H9 (cell line): ENCODE measurements at regions not wholly inside any gene's neighbourhood (a gene's known extent, or its start where the extent isn't known, plus 50 kb on each side); places are given as distances from the start of the nearest gene placed in this dataset.

Experiments
- DNase-seq: peaks from one replicate; pipeline ENCODE4 v3.0.0-alpha.2; 2017
- H2AFZ ChIP-seq: one replicate; pipeline ENCODE4 v1.6.1; 2013; ENCODE audit warnings: mild to moderate bottlenecking, low read length, control low read depth, moderate library complexity
- H2AK5ac ChIP-seq: 2 replicates; pipeline ENCODE4 v1.6.1; 2013; ENCODE audit warnings: low read length, control low read depth, mixed read lengths; ENCODE audit not compliant: insufficient read length
- H2BK120ac ChIP-seq: one replicate; pipeline ENCODE4 v1.6.1; 2013; ENCODE audit warnings: low read depth, mild to moderate bottlenecking, low read length, control low read depth, inconsistent platforms; ENCODE audit not compliant: poor library complexity, severe bottlenecking
- H2BK12ac ChIP-seq: 2 replicates; pipeline ENCODE4 v1.6.1; 2013; ENCODE audit warnings: low read length, control low read depth, mixed read lengths, low read depth; ENCODE audit not compliant: insufficient read length
- H2BK15ac ChIP-seq: 2 replicates; pipeline ENCODE4 v1.6.1; 2013; ENCODE audit warnings: low read depth, low read length, control low read depth
- H2BK20ac ChIP-seq: one replicate; pipeline ENCODE4 v1.6.1; 2013; ENCODE audit warnings: low read depth, mild to moderate bottlenecking, low read length, control low read depth, inconsistent platforms; ENCODE audit not compliant: poor library complexity, severe bottlenecking
- H2BK5ac ChIP-seq: 2 replicates; pipeline ENCODE4 v1.6.1; 2013; ENCODE audit warnings: low read length, control low read depth, mixed read lengths; ENCODE audit not compliant: insufficient read length
- H3K14ac ChIP-seq: 2 replicates; pipeline ENCODE4 v1.6.1; 2013; ENCODE audit warnings: low read length, control low read depth; ENCODE audit not compliant: insufficient read depth
- H3K18ac ChIP-seq: 2 replicates; pipeline ENCODE4 v1.6.1; 2013; ENCODE audit warnings: low read depth, mild to moderate bottlenecking, mixed read lengths, low read length, control low read depth; ENCODE audit not compliant: insufficient read length
- H3K23ac ChIP-seq: 2 replicates; pipeline ENCODE4 v1.6.1; 2013; ENCODE audit warnings: low read length, control low read depth, mixed read lengths, low read depth; ENCODE audit not compliant: insufficient read length
- H3K23me2 ChIP-seq: 2 replicates; pipeline ENCODE4 v1.6.1; 2013; ENCODE audit warnings: low read depth, mild to moderate bottlenecking, mixed read lengths, low read length, control low read depth; ENCODE audit not compliant: insufficient read length, poor library complexity, severe bottlenecking
- H3K27ac ChIP-seq: 2 replicates; pipeline ENCODE4 v1.5.1; 2013; ENCODE audit warnings: low read length, control low read depth, mixed read lengths, low read depth; ENCODE audit not compliant: insufficient read length
- H3K27me3 ChIP-seq: 2 replicates; pipeline ENCODE4 v1.6.1; 2013; ENCODE audit warnings: low read length, control low read depth, inconsistent platforms; ENCODE audit not compliant: insufficient read depth
- H3K4ac ChIP-seq: 2 replicates; pipeline ENCODE4 v1.6.1; 2013; ENCODE audit warnings: low read depth, mild to moderate bottlenecking, control low read depth, inconsistent platforms, low read length, moderate library complexity
- H3K4me1 ChIP-seq: 2 replicates; pipeline ENCODE4 v1.6.1; 2013; ENCODE audit warnings: low read length, control low read depth, inconsistent platforms; ENCODE audit not compliant: insufficient read depth
- H3K4me2 ChIP-seq: 2 replicates; pipeline ENCODE4 v1.6.1; 2013; ENCODE audit warnings: low read length, control low read depth, mixed read lengths; ENCODE audit not compliant: insufficient read length, insufficient read depth
- H3K56ac ChIP-seq: 2 replicates; pipeline ENCODE4 v1.6.1; 2013; ENCODE audit warnings: low read depth, mild to moderate bottlenecking, mixed read lengths, low read length, control low read depth; ENCODE audit not compliant: insufficient read length
- H3K79me1 ChIP-seq: 2 replicates; pipeline ENCODE4 v1.6.1; 2013; ENCODE audit warnings: low read depth, mild to moderate bottlenecking, moderate library complexity, low read length, control low read depth, inconsistent platforms; ENCODE audit not compliant: insufficient read depth, poor library complexity, severe bottlenecking
- H3K79me2 ChIP-seq: 2 replicates; pipeline ENCODE4 v1.6.1; 2013; ENCODE audit warnings: low read length, control low read depth, inconsistent platforms; ENCODE audit not compliant: insufficient read depth
- H3K9ac ChIP-seq: 2 replicates; pipeline ENCODE4 v1.6.1; 2013; ENCODE audit warnings: low read length, control low read depth, mixed read lengths; ENCODE audit not compliant: insufficient read length; ENCODE audit errors: extremely low read depth
- H3K9me3 ChIP-seq: one replicate; pipeline ENCODE4 v1.6.1; 2013; ENCODE audit warnings: low read depth, low read length, inconsistent platforms; ENCODE audit not compliant: control insufficient read depth
- H3T11ph ChIP-seq: one replicate; pipeline ENCODE4 v1.6.1; 2013; ENCODE audit warnings: mild to moderate bottlenecking, low read length, control low read depth, inconsistent platforms
- H4K20me1 ChIP-seq: one replicate; pipeline ENCODE4 v1.6.1; 2013; ENCODE audit not compliant: control insufficient read depth, insufficient read length, insufficient read depth
- H4K5ac ChIP-seq: 2 replicates; pipeline ENCODE4 v1.6.1; 2013; ENCODE audit warnings: low read depth, mild to moderate bottlenecking, mixed read lengths, low read length, control low read depth; ENCODE audit not compliant: insufficient read length
- H4K8ac ChIP-seq: replicated peaks from 2 replicates; pipeline ENCODE4 v1.6.1; 2013; ENCODE audit warnings: low read length, control low read depth, mixed read lengths, low read depth; ENCODE audit not compliant: insufficient read length
- H4K91ac ChIP-seq: 2 replicates; pipeline ENCODE4 v1.6.1; 2013; ENCODE audit warnings: low read depth, mild to moderate bottlenecking, moderate library complexity, mixed read lengths, low read length, control low read depth; ENCODE audit not compliant: insufficient read length
- H3K27ac Mint-ChIP-seq, 3 experiments: 2 replicates in 2 of 3; 3 replicates in 1 of 3; pipeline ENCODE4 v1.8.0; 2020 to 2021; ENCODE audit warnings: mixed read lengths in 3 of 3, mild to moderate bottlenecking in 1 of 3, moderate library complexity in 1 of 3
- H3K27me3 Mint-ChIP-seq: 2 replicates; pipeline ENCODE4 v1.8.0; 2021; ENCODE audit warnings: low read depth, mild to moderate bottlenecking, moderate library complexity, mixed read lengths
- H3K36me3 Mint-ChIP-seq, 3 experiments: 2 replicates in 2 of 3; 3 replicates in 1 of 3; pipeline ENCODE4 v1.8.0; 2020 to 2021; ENCODE audit warnings: low read depth in 3 of 3, mixed read lengths in 3 of 3; ENCODE audit not compliant: insufficient read depth in 1 of 3
- H3K4me1 Mint-ChIP-seq, 2 experiments: 2 replicates each; pipeline ENCODE4 v1.8.0; 2020; ENCODE audit warnings: mixed read lengths in 2 of 2
- H3K4me3 Mint-ChIP-seq, 2 experiments: 2 replicates in 1 of 2; 3 replicates in 1 of 2; pipeline ENCODE4 v1.8.0; 2020 to 2021; ENCODE audit warnings: mild to moderate bottlenecking in 2 of 2, mixed read lengths in 2 of 2, moderate library complexity in 1 of 2
- H3K9me3 Mint-ChIP-seq, 2 experiments: 2 replicates in 1 of 2; 3 replicates in 1 of 2; pipeline ENCODE4 v1.8.0; 2020; ENCODE audit warnings: mild to moderate bottlenecking in 2 of 2, mixed read lengths in 2 of 2, moderate library complexity in 1 of 2
- WGBS: extraction: QIAGEN DNeasy Blood & Tissue Kit; methylation state at CpG from one replicate; pipeline ENCODE4 v1.1.7; 2013; ENCODE audit warnings: missing lambda C conversion rate, low lambda C conversion rate, mixed read lengths; ENCODE audit not compliant: insufficient read length; ENCODE audit errors: extremely low coverage; 5-methylcytosine and 5-hydroxymethylcytosine counted together
- TF ChIP-seq, protein P1 (sequence below): fragments of 200-600 bp; sonication (generic); conservative IDR thresholded peaks from 3 replicates; pipeline ENCODE4 v1.8.0; 2021; ENCODE audit warnings: antibody characterized with exemption, mild to moderate bottlenecking

DNA sequence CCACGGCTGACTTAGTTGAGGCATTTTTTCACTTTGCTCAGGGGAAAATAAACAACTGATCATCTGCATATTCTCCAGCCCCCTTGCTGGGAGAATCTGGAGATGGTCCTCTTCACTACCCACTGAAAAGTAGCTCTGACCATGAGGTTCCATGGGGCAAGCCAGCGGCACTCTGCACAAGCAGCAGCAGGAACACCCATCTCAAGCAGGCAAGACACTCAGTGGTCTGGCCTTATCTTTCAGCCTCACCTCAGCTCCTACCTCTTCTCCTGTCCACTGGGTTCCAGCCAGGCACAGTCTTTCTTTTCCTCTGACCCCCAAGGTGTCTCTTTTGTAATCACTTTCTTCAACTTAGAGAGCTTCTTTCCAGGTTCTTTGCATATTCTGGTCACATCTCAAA, 280.8 kb upstream of the GRIA1 start:
- Histone ChIP-seq H3K4me1 (no peaks in the 10 kb centered on the region), H3K4ac (no peak overlapping the region), H4K91ac (no peak overlapping the region), H2BK120ac (no peak overlapping the region), H3K9me3 (no peaks in the 10 kb centered on the region), H3K18ac (no peak overlapping the region), H3K9ac (no peak overlapping the region), H3K14ac (no peak overlapping the region), H2AFZ (no peak overlapping the region), H2BK20ac (no peak overlapping the region), H2BK15ac (no peak overlapping the region), H3K79me1 (no peaks in the 10 kb centered on the region), H2BK5ac (no peak overlapping the region), H3K27ac (no peak overlapping the region), H4K20me1 (no peaks in the 10 kb centered on the region), H3K23ac (no peak overlapping the region), H3K56ac (no peak overlapping the region), H3T11ph (no peak overlapping the region), H3K79me2 (no peaks in the 10 kb centered on the region), H2AK5ac (no peak overlapping the region), H3K27me3 (no peaks in the 10 kb centered on the region), H3K4me2 (no peak overlapping the region), H2BK12ac (no peak overlapping the region), H3K23me2 (no peaks in the 10 kb centered on the region), H4K5ac (no peak overlapping the region), H4K8ac (no peak overlapping the region)
- Mint-ChIP-seq H3K27me3 (no peaks in the 10 kb centered on the region), H3K36me3 (no peaks in the 10 kb centered on the region; a peak in 1 of 7 replicates), H3K4me1 (peaks cover 24% of the 10 kb centered on the region in 2 experiments), H3K27ac (no peak overlapping the region; a peak in 1 of 7 replicates), H3K4me3 (no peak overlapping the region), H3K9me3 (no peaks in the 10 kb centered on the region; a peak in 1 of 5 replicates)
- WGBS = no CpG with 5 or more reads among the region's 2 CpGs
- TF ChIP-seq, protein P1, sequence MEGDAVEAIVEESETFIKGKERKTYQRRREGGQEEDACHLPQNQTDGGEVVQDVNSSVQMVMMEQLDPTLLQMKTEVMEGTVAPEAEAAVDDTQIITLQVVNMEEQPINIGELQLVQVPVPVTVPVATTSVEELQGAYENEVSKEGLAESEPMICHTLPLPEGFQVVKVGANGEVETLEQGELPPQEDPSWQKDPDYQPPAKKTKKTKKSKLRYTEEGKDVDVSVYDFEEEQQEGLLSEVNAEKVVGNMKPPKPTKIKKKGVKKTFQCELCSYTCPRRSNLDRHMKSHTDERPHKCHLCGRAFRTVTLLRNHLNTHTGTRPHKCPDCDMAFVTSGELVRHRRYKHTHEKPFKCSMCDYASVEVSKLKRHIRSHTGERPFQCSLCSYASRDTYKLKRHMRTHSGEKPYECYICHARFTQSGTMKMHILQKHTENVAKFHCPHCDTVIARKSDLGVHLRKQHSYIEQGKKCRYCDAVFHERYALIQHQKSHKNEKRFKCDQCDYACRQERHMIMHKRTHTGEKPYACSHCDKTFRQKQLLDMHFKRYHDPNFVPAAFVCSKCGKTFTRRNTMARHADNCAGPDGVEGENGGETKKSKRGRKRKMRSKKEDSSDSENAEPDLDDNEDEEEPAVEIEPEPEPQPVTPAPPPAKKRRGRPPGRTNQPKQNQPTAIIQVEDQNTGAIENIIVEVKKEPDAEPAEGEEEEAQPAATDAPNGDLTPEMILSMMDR = no peak
- DNase-seq = no peak
